ENCODE measurements at regions not wholly inside any gene's neighbourhood (a gene's known extent, or its start where the extent isn't known, plus 50 kb on each side); places are given as distances from the start of the nearest gene placed in this dataset.

DNA sequence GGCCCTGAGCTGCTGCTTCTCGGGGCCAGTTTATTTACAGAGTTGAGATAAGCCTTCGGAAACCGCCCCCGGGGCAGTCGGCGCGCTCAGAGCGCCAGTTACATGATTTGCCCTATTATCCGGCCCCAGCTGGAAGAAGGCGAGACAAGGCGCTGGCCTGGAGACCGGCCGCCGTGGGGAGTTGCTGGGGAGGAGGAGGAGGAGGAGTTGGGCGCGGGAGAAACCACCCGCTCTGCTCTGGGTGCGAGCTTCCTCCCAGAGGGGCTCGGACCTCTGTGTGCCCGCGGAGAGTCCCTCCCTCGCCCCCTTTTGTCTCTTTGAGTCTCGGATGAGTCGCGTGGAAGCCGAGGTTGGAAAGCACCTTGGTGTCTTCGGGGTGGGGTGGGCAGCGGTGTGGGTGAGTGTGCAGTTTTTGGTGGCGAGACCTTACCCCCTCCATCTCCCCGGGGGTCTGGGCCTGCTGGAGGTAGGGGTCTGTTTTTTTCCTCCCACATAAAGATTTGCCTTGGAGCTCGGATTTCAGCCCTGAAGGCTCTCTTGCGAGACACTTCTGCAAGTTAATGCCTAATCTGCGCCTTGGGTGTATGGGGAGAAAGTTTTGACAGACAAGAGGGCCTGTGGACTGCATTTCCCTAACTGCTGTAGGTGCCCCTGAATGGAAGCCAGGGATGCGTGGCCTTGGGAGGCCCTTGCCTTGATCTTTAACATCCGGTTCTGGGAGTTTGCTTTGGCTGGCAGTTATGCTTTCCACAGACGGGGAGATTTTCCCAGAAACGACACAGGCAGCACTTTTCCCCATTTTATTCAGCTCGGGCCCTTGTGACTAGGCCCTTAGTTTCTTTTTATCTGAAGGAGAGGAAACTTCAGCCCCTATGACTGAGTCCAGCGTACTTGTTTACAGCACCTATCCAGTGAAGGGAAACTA, 80.0 kb downstream of the NDUFS5 start:
- peak; percentile 32 for DNase-seq (ENCODE audit: low read depth, low spot score)

DNA sequence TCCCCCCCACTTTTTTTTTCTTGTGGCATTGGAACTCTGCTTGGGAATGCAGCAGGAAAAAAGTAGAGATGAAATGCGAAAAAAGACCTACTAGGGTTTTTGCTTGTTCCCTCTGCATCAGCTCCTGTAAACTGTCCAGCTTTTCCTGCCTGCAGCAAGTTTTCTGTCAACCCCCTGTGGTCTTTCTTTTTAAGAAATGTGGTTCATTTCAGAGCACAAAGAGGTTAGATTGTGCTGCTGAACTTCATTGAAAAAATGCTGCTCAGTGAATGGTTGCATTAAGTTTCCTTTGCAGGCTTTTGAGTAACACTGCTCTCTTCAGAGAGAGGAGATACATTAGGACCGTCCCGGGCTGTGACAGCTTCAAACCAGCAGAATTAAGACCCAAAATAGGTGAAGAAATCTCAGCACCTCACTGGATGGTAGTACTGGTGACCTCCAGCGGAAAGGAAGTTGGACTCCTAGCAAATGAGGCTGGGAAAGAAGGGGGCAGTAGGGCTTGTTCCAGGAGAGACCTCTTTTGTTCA, 80.7 kb downstream of the NDUFS5 start:
- peak; percentile 37 for DNase-seq (ENCODE audit: low read depth, low spot score)
- in situ Hi-C loops (cut with HindIII; ENCODE audit: low pct_unique_long_range_greater_than_20kb, low sequenced_read_pairs): no loop called here

More for the DNA sequence above, 80.0 kb downstream of the NDUFS5 start:
- in situ Hi-C loops (cut with HindIII; ENCODE audit: low pct_unique_long_range_greater_than_20kb, low sequenced_read_pairs): no loop called here

DNA sequence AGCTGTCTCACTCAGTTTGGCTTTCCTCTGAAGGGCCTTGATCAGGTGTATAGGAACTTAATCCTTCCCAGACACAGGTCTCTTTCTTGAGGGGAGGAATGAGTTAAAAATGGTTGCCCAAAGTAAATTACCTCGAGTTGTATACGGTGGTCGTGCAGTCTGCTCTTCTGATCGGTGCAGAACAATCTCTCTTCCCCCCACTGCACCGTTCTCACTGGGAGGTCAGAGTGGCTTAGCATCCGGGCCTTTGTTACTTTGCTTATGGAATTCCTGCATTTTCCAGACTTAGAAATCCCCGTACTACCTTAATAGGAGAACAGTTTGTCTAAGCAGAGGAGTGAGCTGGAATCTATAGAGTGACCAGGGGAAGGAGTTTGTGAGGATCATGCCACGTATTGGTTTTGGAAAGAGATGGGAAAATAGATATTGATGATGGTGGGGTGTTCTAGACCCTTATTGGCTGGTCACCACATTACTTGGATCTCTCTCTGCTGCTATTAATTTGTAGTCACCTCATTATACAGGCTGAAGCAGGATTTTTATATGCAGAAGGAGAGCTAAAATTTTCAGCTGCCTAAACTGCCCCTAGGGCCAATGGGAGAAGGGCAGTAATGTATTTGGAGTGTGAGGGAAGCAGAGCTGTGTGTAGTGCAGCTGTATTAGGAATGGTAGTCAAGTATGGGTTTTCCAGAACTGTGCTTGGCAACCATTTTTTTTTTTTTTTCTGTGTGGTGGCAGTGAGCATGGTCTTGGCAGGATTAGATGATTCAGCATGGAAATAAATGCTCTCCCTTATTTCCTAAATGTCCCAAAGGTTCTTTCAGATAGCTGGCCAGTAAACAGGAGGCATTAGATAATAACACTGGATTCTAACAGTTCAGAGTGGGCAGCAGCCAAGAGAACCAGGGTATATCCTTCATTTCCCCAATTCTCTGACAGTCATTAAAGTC, 81.5 kb downstream of the NDUFS5 start:
- no peak for DNase-seq (ENCODE audit: low read depth, low spot score)
- in situ Hi-C loops (cut with HindIII; ENCODE audit: low pct_unique_long_range_greater_than_20kb, low sequenced_read_pairs): no loop called here

DNA sequence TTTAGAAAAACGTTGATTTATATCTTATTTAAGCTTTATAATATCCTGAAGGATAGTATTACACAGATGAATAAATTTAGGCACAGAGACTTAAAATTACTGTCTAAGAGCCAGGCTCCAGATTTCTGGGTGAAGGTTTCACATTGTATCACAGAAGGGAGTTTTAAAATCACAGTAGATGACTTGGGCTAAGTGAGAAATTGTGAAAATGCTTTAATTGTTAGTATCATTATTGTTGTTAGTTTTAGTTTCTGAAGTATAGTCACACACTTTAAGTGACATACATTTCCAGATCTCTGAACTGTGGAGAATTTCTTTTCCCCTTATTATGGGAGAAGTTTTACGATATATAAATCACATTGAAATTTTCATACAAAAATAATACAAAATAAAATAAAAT, 83.5 kb downstream of the NDUFS5 start:
- in situ Hi-C loops (cut with HindIII; ENCODE audit: low pct_unique_long_range_greater_than_20kb, low sequenced_read_pairs): no loop called here
- DNase-seq (ENCODE audit: low read depth, low spot score): no peak

DNA sequence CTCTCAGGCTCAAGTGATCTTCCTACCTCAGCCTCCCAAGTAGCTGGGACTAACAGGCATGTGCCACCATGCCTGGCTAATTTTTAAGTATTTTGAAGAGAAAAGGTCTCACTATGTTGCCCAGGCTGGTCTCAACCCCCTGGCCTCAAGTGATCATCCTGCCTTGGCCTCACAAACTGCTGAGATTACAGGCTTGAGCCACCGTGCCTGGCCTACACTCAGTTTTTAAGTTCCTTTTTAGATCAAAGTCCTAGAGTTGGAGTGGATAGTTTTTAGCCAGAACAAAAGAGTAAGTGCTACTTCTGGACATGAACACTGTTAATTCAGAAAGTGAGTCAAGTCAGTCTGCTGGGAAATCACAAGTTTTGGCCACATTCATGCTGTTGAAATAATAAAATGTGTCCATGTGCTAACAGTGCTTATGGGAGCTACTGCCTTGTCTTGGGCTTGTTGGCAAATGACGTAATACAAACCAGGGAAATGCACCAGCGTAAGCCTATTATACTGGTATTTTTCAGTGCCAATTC, 84.2 kb downstream of the NDUFS5 start:
- in situ Hi-C loops (cut with HindIII; ENCODE audit: low pct_unique_long_range_greater_than_20kb, low sequenced_read_pairs): no loop called here
- DNase-seq (ENCODE audit: low read depth, low spot score): peak; percentile 34

DNA sequence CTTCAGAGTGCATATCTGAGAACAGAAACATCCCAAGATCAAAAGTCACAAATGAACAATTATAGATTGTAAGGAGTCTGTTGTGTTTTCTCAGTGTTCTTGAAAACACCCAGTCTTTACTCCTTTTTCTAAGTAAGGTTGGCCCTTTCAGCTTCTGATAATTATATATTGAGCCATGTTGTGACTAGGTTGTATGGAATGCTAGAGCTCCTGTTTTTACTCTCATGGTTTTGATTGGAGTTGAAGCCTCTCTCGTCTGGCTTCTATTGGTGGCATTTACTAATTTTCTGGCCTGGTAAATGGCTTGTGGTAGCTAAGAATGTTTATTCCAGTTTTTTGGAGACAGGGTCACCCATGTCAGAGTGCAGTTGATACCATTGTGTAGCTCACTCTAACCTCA, 84.7 kb downstream of the NDUFS5 start:
- in situ Hi-C loops (cut with HindIII; ENCODE audit: low pct_unique_long_range_greater_than_20kb, low sequenced_read_pairs): no loop called here
- no peak for DNase-seq (ENCODE audit: low read depth, low spot score)

DNA sequence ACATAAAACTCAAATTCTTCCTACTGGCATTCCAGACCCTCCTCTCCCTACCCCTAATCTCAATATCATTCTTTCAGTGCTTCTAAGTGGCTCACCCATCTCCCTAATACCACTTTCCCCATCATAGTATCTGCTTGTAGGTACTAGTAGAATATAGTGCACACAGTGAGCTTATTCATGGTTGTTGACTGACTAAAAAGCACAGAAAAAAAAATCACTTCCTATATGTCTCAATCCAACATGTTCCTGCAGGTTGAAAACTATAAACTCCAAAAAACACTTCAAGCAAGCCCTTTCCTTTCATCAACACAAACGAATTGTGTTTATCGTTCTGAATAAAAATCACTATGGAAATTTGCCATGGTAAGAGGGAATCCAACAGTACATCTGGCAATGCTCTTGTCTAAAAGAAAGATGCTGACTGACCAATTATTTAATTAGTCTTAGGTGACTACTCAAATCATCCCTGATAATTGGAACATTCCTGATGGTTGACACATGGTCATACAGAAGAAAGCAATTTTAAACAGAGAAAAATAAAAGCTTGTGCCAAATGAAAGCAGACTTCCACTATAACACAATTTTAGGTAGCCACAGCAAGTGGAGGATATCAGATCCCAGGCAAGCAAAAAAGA, 87.1 kb downstream of the NDUFS5 start:
- DNase-seq (ENCODE audit: low read depth, low spot score): no peak
- in situ Hi-C loops (cut with HindIII; ENCODE audit: low pct_unique_long_range_greater_than_20kb, low sequenced_read_pairs): no loop called here

DNA sequence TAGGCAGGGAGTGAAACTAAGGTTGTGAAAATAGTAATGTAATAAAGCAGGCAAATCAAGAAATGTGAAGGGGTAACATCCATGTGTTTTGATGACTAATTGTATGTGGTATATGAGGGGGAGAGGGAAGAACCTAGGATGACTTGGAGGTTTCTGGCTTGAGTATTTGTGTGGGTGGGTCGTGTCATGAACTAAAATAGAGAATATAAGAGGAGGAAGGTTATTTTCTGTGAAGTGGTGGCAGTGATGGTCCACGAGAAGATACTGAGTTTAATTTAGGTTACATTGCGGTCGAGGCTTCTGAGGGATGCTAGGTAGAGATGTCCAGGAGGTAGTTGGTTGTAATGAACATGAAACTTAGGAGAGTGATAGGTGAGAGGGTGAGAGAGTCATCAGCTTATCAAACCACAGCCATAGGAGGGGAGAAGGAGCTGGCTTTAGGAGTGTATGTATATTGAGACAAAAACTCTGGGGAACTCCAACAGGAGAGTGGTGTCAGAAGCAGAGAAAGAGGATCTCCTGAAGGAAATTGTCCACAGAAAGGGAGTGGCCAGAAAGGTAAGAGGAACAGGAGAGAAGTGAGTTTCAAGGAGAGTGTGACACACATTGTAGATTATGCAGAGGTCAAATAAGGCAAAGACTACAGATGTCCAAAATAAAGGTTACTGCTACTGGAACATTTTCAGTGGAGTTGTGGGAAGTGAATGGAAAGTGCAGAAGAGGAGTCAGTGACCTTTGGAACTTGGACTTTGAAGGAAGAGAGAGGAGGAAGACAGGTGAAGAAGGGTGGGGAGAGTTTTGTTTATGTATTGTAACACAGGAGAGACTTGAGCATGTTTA, 89.0 kb upstream of the MACF1 start:
- in situ Hi-C loops (cut with HindIII; ENCODE audit: low pct_unique_long_range_greater_than_20kb, low sequenced_read_pairs): no loop called here
- no peak for DNase-seq (ENCODE audit: low read depth, low spot score)

DNA sequence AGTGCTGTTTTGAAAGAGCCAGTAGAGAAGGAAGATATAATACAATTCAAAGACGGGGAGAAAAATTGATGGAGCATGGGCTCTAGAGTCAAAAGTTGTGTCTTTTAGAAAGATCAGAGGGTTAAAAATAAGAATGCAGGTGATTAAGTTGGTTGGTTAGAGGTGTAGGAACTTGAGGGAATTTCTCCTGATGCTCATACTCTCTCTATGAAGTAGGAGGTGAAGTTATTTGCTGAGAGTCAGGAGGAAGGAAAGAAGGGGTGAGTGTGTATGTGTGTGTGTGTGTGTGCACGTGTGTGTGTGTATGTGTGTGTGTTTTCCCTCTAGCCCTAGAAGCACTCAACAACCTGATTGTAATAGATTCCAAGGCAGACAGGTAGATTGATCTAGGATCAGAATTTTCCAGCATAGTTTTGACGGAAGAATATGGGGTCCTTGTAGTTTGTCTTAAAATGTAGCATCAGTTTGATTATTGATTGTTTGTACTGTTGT, 88.3 kb upstream of the MACF1 start:
- in situ Hi-C loops (cut with HindIII; ENCODE audit: low pct_unique_long_range_greater_than_20kb, low sequenced_read_pairs): no loop called here
- DNase-seq (ENCODE audit: low read depth, low spot score): no peak

DNA sequence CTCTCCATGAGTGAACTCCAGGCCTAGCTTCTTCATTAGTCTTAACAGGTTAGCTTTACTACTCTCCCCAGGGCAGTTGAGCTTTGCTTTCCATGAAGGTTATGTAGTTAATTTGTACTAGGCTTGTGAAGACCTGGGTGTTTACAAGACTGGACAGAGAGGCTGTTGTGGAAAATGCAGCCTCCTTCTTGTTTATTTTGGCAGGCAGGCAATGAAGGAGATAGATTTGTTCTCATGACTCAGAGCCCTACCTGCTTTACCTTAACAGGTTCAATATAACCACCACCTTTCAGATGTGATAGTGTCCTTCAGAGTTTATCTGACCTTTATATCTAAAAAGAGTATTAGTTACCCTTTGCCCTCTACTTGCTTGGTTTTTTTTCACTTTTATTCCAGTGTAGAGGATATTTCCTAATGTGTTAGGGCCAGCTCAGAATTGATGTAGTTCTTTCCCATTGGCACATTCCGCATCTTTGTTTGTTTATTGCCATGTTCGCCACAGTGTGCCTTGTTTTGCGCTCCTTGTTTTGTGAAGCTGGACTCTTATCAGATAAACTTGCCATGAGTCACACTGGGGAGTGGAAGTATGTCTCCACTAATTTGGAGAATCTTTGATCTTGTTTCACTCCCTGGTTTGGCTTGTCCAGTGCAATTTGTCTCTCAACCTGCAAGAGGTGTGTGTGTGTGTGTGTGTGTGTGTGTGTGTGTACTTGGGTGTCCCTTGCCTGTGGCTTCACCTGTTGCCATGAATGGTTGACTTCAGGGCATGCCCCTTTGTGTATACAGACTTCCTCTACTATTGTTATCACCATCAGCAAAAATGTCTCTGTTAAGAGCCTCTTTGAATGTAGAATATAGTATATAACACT, 87.4 kb upstream of the MACF1 start:
- DNase-seq (ENCODE audit: low read depth, low spot score): no peak
- in situ Hi-C loops (cut with HindIII; ENCODE audit: low pct_unique_long_range_greater_than_20kb, low sequenced_read_pairs): no loop called here

DNA sequence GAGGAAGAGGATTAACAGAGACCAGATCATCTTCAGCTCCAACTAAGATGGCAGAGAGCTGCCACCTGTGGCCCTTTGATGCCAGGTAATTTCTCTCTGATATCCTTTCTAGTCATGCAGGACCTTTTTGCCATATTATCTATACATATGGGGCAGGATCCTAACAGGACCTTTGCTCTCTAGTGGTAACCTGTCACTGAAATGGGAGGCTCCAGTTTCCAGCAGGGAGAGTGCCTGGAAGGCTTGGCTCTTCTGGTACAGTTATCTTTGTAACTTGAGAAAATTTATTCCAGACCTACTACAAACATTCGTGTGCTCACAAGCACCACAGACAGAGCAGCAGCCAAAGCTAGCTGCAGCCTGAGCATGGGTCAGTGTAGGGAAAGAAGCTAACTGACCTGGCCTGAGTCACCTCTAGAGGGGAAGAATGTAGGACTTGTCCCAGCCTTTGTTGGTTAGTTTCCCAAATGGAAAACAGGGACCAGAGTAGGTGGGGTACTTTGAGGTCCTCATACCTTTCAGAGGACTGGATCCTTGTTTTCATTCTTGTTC, 86.5 kb upstream of the MACF1 start:
- no peak for DNase-seq (ENCODE audit: low read depth, low spot score)
- in situ Hi-C loops (cut with HindIII; ENCODE audit: low pct_unique_long_range_greater_than_20kb, low sequenced_read_pairs): no loop called here

DNA sequence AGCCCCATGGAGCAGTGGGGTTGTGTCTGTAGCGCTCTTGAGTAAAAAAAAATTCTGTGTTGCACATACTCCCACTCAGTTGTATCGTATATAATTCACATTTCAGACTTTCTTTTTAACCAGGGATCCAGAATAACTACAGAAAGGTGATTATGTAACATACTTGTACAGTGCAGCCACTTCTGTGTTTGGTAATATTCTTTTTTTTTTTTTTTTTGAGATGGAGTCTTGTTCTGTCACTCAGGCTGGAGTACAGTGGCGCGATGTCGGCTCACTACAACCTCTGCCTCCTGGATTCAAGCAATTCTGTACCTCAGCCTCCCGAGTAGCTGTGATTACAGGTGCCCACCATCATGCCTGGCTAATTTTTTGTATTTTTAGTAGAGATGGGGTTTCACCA, 82.4 kb upstream of the MACF1 start:
- no peak for DNase-seq (ENCODE audit: low read depth, low spot score)
- in situ Hi-C loops (cut with HindIII; ENCODE audit: low pct_unique_long_range_greater_than_20kb, low sequenced_read_pairs): no loop called here

DNA sequence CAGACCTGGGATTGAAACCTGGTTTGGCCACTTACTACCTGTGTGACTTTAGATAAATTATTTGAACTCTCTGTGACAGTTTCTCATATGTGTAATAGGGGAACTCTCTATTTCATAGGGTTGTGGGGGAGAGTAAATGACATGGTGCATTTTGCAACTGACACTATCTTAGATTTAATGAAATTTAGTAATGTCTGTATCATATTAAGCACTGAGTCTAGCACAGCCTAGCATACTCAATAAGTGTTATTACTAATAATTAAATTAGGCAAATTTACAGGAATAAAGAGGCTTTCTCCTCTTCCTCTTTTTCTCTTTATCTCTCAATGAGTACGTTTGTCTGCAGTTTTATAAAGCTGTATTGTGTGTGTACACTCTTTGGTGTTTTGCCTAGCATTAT, 80.2 kb upstream of the MACF1 start:
- DNase-seq (ENCODE audit: low read depth, low spot score): no peak
- in situ Hi-C loops (cut with HindIII; ENCODE audit: low pct_unique_long_range_greater_than_20kb, low sequenced_read_pairs): no loop called here

DNA sequence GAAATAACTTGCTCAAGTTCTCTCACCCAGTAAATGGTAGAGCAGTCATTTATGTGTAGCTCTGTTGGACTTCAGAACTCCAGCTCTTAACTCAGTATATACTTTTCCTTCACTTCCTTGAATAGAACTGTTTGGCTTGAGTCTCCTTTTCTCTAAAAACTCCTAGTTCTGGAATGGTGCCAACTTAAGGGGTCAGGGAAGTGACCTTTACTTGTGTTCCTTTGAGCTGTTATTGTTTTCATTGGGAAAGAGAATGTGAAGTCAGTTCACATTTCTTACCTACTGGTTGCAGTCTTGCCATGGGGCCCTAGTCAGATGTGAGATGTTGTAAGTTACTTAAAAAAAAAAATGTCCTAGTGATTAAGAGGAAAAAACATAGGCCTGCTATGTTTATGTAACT, 77.0 kb upstream of the MACF1 start:
- in situ Hi-C loops (cut with HindIII; ENCODE audit: low pct_unique_long_range_greater_than_20kb, low sequenced_read_pairs): no loop called here
- peak; percentile 13 for DNase-seq (ENCODE audit: low read depth, low spot score)

DNA sequence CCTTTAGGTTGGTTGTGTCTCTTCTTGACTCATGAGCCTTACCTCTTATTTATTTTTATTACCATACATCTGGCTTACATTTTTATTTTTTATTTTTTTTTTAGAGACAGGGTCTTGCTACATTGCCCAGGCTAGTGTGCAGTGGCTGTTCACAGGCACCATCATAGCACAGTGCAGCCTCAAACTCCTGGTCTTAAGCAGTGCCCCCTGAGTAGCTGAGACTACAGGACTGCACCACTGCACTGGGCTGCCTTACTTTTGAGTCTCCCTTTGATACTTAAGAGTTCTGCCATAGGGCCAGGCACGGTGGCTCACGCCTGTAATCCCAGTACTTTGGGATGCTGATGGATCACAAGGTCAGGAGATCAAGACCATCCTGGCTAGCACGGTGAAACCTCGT, 76.4 kb upstream of the MACF1 start:
- no peak for DNase-seq (ENCODE audit: low read depth, low spot score)
- in situ Hi-C loops (cut with HindIII; ENCODE audit: low pct_unique_long_range_greater_than_20kb, low sequenced_read_pairs): no loop called here

DNA sequence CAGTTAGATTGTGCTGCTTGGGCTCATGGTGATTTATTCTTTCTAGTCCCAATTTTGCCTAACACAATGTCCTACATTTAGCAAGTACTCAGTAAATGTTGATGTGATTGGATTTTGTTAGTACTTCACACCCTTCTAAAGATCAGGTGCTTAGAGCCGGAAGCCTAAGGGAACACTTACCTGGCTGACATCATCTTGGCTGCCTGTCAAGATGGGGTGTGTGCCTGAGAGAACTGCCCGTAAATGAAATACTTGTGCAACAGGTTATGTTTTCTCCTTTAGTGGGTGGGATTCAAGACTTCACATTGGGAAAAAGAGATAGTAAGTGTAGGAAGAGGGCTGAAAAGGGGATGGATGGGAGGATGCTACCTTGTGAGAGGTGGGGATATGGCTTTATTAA, 75.5 kb upstream of the MACF1 start:
- DNase-seq (ENCODE audit: low read depth, low spot score): no peak
- in situ Hi-C loops (cut with HindIII; ENCODE audit: low pct_unique_long_range_greater_than_20kb, low sequenced_read_pairs): no loop called here

Measured in SK-MEL-5 (cell line).